T follicular helper cell (primary cell): ENCODE measurements at regions not wholly inside any gene's neighbourhood (a gene's known extent, or its start where the extent isn't known, plus 50 kb on each side); places are given as distances from the start of the nearest gene placed in this dataset.
"Not testable (repeated sequence)": the region's sequence is repeated elsewhere in the genome, so short reads cannot be mapped to it uniquely, and the experiment has no call there.

Experiments used
- DNase-seq: peaks from one replicate; pipeline ENCODE4 v3.0.0-alpha.2; 2020; ENCODE audit warnings: low read depth

DNA sequence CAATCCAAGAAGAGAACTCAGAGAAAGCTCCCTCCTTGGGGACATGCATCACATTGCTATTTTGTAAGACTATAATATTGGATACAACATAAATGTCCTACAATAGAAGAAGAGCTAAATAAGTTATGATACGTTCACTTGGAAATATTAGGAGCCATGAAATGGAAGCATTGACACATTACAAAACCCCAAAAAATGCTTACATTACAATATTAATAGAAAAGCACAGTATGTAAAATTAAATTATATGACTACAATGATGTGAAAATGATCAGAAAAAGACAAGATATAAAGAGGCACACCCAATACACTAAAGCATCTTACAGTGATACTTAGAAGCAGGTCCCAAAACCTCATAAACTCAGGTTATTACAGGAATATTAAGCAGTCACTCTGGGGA lies 694.1 kb downstream of the TOX3 start:
- DNase-seq: no peak

DNA sequence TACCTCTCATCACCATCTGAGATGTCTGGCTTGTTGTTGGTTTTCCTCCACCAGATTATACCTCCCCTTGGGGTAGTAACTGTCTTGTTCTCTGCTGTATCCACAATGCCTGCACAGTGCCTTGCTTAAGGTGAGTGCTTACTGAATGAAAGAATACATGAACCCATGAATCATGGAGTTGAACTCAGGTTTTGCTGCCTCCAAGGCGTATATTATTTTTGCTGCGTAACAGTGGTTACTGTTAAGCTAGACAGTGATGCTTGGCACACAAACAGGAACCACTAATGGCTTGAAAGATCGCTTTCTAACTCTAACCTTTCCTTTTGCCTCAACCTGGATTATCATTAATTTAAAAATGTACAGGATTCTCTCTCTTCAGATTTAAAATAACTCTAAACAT lies 695.8 kb downstream of the TOX3 start:
- DNase-seq: no peak

DNA sequence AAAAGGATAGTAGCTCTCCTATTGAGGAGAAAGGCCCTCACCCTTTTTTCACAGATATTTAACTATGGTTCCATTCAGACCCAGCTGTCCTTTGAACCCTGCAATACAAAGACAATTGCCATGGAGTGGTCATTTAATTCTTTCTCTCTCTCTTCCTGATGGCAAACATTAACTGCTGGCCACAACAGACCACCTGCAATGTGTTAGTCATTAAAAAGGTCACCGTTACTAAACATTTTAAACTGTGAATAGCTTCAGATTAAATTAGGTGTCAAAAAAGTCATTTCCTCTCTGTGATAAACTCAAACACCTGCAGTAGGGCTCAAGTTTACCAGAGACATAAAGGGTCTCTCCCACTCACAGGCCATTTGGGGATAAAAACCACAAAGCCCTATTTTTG lies 697.2 kb downstream of the TOX3 start:
- no peak for DNase-seq

DNA sequence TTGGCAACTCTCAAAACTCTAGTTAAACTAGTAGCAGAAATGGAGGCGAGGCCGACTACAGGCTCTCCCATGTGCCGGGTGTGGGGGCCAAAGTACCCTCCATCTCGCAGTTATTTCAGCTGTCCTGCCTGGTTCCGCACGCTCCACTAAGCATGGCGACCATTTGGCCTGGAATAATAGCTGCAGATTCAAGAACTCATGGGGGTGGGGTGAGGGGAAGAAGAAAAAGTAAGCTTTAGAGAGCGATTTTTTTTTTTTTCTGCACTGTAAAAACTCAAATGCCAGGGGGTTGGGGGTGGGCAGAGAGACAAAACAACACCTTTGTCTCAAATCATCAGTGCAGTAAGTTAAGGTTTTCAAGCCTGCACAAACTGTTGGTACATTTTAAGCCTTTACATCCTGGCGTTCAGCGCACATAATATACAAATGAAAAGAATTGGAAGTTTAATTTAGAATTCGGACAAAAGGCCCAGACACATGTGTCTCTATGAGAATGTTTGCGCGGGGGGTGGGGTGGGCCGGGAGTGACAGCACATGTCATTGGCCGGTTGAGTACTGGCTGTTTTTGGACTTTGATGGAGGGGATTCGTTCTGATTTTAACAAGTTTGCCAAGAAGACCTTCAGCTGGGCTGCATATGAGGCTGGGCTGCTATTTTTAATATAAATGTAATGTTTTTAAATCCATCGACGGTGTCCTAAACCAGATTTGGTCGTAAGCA lies 694.7 kb upstream of the SALL1 start:
- DNase-seq: no peak

DNA sequence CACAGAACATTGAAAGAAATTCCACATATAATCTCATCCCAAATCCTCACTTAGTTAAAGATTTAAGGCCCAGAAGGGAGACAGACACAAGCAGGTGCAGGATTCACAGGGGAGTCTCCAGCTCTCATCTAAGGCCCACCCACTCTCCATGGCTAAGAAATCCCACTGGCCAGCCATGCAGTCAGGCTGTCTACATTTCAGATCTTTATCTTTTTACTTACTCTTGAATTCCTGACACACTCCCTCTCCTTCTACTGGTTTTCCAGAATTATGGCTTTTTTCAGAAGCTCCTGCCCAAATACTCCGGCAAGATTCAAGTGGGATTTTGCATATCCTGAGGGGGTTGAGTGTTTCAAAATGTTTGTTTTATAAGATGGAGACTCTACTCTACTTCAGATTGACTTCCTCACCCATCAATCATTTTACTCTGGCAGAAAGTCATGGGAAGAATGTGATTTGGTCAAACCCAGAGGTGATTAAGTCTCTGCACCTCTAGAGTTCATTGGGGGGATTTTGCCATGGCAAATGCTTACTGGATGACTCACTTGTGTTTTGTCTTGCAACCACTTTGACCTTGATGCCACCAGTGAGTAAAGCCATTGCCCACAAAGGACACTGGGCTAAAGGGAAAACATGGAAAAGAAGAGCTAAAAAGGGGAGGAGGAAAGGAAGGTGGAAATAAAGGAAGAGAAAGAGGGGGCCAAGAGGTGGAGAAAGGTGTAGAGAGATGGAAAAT lies 688.8 kb upstream of the SALL1 start:
- DNase-seq: no peak

DNA sequence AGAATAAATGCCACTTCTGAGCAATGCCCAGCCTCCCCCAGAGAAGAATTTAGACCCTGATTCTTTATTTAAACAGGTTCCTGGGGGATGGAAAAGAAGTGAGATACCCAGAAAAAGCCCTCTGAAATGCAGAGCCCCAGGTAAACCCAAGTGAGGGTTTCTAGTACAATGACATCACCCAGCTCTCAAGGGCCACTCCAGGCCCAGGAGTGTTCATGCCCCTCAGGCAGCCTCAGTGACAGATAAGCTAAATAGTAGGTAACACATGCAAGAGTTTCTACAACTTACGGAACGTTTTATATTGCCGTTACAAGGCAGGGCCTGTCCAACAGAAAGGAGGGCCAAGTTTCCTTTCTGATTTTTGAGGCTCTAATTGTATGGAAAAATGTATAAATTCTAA lies 683.7 kb upstream of the SALL1 start:
- DNase-seq: no peak

DNA sequence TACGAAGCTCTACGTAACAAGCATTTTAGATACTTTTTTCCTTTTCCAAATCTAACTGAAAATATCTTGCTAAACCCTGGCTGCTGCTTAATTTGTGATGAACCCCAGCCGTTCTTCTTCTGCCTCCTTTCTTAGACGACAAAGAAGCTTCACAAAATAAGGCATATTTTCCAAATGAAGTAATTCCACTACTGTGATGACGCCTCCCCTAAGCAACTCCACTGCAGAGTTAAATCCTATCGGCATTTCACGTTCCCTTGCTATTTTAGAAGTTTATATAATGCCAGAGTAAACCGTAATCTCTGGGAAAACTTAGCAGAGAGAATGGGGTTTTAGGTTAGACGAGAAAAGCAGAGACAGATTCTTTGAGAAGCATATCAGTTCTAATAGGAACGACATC lies 683.1 kb upstream of the SALL1 start:
- no peak for DNase-seq

DNA sequence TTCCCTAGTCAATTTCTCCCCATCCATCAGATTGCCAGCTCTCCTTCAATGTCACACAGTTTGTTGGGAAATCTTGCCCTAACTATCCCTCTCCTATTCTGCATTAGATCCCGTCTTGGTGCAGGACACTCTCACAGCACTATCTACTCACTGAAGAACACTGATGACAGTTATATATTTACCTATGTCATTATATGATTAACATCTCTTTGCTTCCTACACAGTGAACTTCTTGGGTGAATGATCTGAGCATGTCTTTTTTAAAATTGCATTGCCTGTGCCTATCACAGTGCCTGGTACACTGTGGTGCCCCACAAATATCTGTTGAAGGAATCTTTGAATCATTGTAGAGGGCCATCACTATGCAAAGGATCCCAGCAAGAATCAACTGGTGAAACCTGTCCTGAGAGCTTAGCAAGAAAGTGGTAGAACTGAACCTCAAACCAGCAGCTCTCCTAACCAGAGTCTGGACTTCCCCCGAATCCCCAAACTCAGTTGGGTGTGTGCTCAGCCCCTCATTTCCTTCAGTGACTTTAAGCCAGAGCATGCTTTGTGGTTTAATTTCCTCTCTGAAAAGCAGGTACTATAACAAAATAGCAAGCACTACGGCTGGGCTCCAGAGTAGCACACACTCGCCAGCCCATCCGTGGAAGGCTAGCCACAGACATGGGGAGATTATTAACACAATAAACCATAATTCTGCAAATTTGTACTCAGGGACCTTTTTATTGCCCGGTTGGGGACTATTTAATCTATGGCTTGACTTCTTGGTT lies 680.7 kb upstream of the SALL1 start:
- no peak for DNase-seq

DNA sequence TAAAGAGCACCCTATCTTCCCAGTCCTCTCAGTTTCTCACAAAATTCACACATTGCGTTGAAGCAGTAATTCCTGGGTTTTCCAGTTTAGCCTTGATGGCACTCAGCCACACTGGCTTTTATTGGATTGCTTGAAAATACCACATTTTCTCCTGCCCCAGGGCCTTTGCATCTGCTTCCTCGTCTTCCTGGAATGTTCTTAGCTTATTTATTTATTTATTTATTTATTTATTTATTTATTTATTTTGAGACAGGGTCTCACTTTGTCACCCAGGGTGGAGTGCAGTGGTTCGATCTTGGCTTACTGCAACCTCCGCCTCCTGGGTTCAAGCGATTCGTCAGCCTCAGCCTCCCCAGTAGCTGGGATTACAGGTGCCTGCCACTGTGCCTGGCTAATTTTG lies 680.0 kb upstream of the SALL1 start:
- not testable (repeated sequence) for DNase-seq

DNA sequence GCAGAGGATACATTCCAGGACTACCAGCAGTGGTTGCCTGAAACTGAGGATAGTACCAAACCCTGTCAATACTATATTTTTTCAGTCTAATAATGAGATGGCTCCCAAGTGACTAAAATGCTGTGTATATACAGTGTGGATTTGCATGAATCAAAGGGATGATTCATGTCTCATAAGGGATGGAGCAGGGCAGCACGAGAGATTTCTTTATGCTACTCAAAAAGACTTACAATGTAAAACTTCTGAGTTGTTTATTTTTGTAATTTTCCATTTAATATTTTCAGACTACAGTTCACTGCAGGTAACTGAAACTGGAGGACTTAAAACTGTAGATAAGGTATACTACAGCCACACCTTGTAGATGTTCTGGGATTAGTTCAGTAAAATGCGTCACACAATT lies 674.7 kb upstream of the SALL1 start:
- no peak for DNase-seq

DNA sequence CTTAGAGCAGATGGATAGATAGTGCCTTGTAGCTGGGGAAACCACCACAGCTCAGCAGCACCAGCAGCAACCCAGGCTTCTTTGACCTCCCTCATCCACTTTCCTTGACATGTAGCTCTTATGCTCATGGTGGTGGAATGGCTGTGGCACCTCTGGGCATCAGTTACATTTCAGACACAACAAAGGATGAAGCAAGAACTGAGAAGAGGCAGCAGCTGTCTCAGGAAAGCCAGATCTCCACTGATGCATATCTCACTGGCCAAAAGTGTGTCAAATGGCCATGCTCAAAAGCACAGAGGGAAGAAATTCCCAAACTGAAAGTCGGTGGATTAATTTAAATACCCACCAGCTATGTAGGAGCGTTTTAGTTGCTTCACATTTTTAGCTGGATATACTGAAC lies 671.4 kb upstream of the SALL1 start:
- DNase-seq: no peak

DNA sequence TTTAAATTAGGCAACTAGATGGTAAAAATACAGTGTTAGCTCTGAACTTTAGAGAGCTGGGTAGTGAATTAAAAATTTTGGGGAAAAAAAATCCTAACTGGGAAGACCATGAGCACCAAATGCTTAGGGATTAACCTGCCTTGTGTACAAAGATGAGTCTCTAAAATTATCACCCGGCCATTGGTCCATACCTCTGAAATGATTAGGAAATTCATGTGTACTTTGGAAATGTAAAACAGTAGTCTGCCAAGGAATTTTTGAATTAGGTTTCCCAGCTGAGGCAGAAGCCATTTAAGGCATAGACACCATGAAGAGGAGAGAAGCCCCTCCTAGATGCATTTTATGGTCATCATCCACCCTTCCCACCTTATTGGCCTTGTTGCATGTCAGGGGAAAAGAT lies 670.5 kb upstream of the SALL1 start:
- no peak for DNase-seq

DNA sequence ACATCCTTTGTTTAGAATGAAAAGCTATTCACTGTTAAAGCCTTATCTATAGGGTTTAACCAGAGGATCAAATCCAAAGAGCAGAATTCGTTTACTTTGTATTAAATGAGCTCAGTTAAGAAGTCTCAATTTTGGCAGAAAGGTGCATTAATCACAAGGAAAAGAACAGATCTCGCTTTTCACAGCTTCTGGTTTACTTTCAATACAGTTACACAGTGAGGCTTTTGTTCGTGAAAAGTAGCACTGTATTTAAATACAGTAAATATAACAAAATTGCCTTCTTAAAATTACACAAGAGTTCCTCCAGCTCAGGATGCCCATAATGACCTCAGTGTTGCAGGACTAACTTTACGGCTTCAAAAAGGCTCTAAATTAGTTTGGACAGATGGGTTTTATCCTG lies 669.1 kb upstream of the SALL1 start:
- DNase-seq: no peak

DNA sequence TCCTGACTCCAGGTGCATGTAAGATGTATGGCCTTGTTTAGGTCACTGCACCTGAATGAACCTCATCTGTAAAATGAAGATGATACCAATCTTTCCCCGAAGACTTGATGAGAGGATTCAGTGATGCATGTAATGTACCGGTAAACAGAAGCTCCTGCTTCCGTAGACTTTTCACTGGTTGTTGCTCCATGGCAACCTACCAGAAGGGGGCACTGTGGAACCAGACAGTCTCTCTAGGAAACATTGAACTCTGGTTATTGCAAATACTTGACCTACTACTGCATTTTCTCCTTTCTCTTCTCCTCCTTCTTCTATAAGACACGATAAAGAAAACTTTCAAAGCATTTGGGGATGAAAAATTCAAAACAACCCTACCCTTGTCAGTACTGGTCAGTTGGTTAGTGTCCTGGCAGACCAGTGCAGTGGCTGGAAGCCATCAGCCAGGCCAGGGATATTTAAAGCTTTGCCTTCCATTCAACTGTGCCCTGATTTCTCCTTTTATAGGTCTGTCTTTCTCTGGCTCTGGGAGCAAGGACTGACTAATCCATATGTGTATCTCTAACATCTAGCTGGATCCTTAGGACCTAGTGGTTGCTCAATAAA lies 667.4 kb upstream of the SALL1 start:
- no peak for DNase-seq

DNA sequence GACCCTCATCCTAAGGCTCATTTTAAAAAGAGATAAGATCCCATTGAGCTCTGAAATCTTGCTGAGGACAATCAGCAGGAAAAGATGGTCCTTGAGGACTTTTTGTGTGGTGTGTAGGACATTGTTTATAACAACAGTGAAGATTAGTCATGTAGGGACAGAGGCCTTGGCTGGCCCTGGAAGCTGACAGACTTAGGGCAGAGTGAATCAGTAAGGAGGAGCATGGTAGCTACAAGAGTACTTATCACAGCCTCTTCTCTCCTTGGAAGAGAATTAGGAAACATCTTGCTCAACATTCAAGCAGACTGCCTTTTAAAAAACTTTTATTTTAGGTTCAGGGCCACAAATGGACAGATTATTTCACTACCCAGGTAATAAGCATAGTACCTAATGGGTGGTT lies 665.9 kb upstream of the SALL1 start:
- DNase-seq: no peak

DNA sequence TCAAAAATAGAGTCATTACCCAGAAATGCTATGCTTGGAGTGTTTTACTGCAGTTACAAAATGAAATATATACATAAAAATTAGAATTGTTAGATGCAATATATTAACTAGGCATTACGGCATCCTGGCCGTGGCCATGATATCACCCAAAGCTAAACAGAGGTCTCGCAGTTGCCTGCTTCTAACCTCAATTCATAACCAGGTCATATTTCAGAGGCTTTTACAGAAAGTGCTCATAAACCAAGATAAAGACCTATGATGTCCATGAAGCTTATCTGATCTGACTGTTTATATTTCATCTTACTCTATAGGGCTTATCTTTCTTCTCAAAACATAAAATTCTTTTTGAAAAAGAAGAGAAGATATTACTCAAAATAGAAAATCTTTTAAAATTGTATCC lies 664.5 kb upstream of the SALL1 start:
- DNase-seq: no peak

DNA sequence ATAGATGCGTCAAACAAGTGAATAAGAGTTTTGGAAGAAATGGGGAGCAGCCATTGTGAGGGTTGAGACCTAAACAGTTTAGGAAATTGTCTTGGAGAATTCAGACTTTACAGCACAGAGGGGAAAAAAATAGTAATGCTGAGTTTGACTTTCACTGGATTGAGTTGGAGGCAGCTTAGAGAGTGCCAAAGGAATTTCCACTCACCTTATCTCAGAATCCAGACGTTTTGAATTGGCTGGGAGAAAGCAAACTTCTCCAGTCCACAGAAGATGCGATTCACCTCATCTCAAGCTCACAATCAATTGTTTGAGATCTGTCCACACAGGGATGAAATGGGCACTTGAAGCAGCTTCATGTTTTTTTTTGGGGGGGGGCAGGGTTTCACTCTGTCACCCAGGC lies 663.5 kb upstream of the SALL1 start:
- DNase-seq: no peak

DNA sequence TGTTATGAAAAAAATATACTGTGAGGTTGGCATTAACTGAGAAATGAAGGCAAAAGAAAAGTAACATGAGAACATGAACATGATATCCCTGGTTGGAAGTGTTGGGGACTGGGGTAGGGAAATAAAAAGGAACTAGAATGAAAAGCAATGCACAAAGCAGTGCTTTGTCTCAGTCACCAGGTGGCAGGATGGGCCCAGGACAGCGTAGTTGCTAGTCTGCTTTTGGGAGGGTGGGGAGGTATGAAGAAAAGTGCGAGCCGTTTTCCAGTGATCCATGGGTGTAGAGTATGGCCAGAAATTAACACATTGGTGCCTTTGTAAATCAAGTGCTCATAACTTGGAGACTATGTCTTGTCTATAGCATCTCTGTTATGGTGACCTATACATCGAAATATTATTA lies 662.5 kb upstream of the SALL1 start:
- DNase-seq: no peak

DNA sequence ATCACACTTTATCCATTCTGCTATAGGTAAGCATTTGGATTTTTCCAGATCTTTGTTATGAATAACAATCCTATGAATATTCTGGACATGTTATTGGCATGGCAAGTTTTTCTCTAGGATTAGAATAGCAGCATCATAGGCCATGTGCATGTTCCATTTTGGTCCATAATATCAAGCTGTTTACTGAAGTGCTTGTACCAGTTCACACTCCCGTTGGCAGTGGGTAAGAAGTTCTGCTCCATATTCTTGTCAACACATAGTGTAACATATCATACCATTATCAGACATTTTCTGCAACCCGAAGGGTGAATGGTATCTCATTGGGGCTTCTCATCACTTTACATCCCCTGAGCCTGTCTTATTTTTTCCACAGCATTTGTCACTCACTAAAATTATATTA lies 661.9 kb upstream of the SALL1 start:
- no peak for DNase-seq

DNA sequence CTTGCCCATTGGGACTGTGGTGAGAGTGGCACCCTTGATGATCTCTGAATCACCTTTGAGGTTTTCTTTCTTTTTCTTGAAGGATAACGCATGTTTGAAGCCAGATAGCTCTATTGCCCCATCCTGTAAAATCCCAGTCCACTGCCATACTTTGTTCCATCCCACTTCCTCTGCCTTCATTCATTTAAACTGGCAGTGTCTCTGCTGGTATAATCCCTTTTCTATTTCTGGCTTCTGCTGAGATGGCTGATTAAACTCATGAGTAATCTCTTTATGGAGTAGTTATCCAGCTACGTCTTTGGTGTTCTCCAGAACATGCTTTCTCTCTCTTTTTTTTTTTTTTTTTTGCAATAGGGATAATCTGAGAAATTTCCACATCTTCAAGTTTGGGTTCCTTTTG lies 656.5 kb upstream of the SALL1 start:
- no peak for DNase-seq

DNA sequence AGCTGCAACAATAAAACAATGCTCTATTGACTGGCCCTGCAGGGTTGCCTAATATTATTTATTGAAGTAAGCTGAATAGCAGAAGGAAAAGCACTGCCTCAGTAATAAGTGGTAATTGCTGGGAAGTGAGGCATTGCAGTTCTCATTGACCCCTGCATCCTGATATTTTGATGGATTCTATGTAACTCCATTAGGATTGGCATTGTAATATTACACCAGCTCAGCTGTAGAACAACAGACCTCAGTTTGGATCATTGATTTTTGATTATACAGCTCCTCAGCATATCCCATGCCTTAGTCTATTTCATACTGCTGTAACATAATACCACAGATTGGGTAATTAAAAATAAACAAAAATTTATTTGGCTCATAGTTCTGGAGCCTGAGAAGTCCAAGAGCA lies 650.6 kb upstream of the SALL1 start:
- DNase-seq: no peak

DNA sequence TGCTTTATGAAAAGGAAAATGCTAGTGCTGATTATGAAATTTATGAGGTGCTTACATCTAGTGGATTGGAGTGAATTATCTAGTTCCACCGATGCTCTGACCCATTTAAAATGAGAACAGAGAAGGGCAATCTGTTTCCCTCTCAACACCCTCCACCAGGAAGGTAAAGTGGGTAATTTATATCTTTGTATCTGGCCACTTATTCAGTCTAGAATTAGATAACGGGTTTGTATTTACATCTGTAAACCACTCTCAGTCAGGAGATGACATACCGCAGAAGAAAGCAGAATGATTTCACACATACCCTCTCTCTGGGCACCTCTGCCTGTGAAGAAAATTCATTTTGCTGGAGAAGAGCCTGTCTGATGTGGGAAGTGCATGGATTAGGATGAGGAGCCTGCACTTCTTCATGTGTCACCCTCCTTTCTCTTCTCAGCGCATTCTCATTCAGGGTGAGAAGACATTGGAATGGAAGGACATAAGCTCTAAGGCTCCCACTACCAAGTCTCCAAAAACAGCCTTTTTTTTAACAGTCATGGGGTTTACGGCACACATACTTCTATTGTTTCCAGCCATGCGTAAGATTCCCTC lies 646.7 kb upstream of the SALL1 start:
- no peak for DNase-seq
